Astrocyte (in vitro differentiated cells and primary cell): ENCODE measurements at regions not wholly inside any gene's neighbourhood (a gene's known extent, or its start where the extent isn't known, plus 50 kb on each side); places are given as distances from the start of the nearest gene placed in this dataset.

Experiments
- DNase-seq: peaks from one replicate; pipeline ENCODE4 v3.0.0-alpha.2; 2010; ENCODE audit warnings: low read depth
- FAIRE-seq: peaks from 2 replicates; lab custom pipeline; 2011; peaks lifted over from hg19 to GRCh38; lab: Jason Lieb, UNC
- H2AFZ ChIP-seq: 2 replicates; pipeline ENCODE4 v1.6.0; 2012; ENCODE audit warnings: low read depth, low read length, inconsistent platforms
- H3K27ac ChIP-seq: 2 replicates; pipeline ENCODE4 v1.5.1; 2011; ENCODE audit warnings: low read depth, low read length, inconsistent platforms
- H3K27me3 ChIP-seq: 2 replicates; pipeline ENCODE4 v1.6.0; 2011; ENCODE audit warnings: low read length, inconsistent platforms; ENCODE audit not compliant: insufficient read depth
- H3K36me3 ChIP-seq: 2 replicates; pipeline ENCODE4 v1.5.1; 2011; ENCODE audit warnings: low read length, inconsistent platforms; ENCODE audit not compliant: insufficient read depth
- H3K4me1 ChIP-seq: 2 replicates; pipeline ENCODE4 v1.5.1; 2011; ENCODE audit warnings: low read length, inconsistent platforms; ENCODE audit not compliant: insufficient read depth
- H3K4me2 ChIP-seq: 2 replicates; pipeline ENCODE4 v1.6.0; 2012; ENCODE audit warnings: low read length, inconsistent platforms
- H3K4me3 ChIP-seq: 2 replicates; pipeline ENCODE4 v1.5.1; 2011; ENCODE audit warnings: low read depth, mild to moderate bottlenecking, low read length, inconsistent platforms; ENCODE audit not compliant: insufficient read depth
- H3K79me2 ChIP-seq: 2 replicates; pipeline ENCODE4 v1.6.0; 2012; ENCODE audit warnings: mild to moderate bottlenecking, low read length, inconsistent platforms; ENCODE audit not compliant: insufficient read depth
- H3K9ac ChIP-seq: 2 replicates; pipeline ENCODE4 v1.6.0; 2012; ENCODE audit warnings: mild to moderate bottlenecking, low read length, inconsistent platforms
- H3K9me3 ChIP-seq: 2 replicates; pipeline ENCODE4 v1.5.1; 2012; ENCODE audit warnings: low read depth, mild to moderate bottlenecking, low read length, inconsistent platforms; ENCODE audit not compliant: insufficient read depth
- H4K20me1 ChIP-seq: 2 replicates; pipeline ENCODE4 v1.6.0; 2012; ENCODE audit warnings: low read length, inconsistent platforms; ENCODE audit not compliant: insufficient read depth
- H3K27ac Mint-ChIP-seq: one replicate; pipeline ENCODE4 v1.8.0; 2021; ENCODE audit warnings: mild to moderate bottlenecking, mixed read lengths; ENCODE audit not compliant: unreplicated experiment
- H3K27me3 Mint-ChIP-seq: one replicate; pipeline ENCODE4 v1.8.0; 2021; ENCODE audit warnings: low read depth, mixed read lengths; ENCODE audit not compliant: unreplicated experiment
- H3K36me3 Mint-ChIP-seq: one replicate; pipeline ENCODE4 v1.8.0; 2021; ENCODE audit warnings: low read depth, mixed read lengths; ENCODE audit not compliant: unreplicated experiment
- H3K4me1 Mint-ChIP-seq: one replicate; pipeline ENCODE4 v1.8.0; 2021; ENCODE audit warnings: low read depth, mixed read lengths; ENCODE audit not compliant: unreplicated experiment
- H3K4me3 Mint-ChIP-seq: one replicate; pipeline ENCODE4 v1.8.0; 2021; ENCODE audit warnings: mild to moderate bottlenecking, moderate library complexity, mixed read lengths; ENCODE audit not compliant: unreplicated experiment
- H3K9me3 Mint-ChIP-seq: one replicate; pipeline ENCODE4 v1.8.0; 2021; ENCODE audit warnings: mild to moderate bottlenecking, mixed read lengths; ENCODE audit not compliant: unreplicated experiment
- CTCF ChIP-seq: IDR thresholded peaks from 2 replicates; pipeline ENCODE4 v1.5.1; 2011; ENCODE audit warnings: low read depth, mild to moderate bottlenecking, inconsistent platforms, low read length, moderate library complexity; ENCODE audit not compliant: insufficient read depth
- EZH2 ChIP-seq: IDR thresholded peaks from 2 replicates; pipeline ENCODE4 v1.6.1; 2012; ENCODE audit warnings: mild to moderate bottlenecking, low read length, inconsistent platforms; ENCODE audit not compliant: insufficient read depth

DNA sequence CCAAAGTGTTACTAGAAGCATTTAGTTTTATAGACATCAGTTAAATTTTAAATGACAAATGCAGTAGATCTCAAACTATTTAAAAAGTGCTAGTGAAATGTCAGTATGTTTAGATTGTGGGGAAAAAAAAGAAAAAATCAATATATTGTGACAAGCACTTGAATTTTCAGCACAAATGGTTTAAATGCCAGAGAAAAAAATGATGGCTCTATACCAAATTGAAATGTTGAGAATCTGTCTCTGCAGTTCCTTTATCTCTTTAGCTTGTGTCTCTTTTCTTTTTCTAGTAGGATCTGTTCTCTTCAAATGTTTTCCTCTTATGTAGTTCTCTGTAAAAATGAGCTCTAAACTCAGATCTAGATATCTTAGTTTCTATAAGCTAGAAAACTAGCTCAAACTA, 682.6 kb upstream of the GCFC2 start:
- H3K9ac ChIP-seq = no peak overlapping the region

GRCh38 chr2:76391678-76392077, 681.0 kb upstream of the GCFC2 start:
- Histone ChIP-seq H3K9me3 (peaks cover 3% of the 10 kb centered on the region), H3K4me3 (no peak overlapping the region), H3K27me3 (no peaks in the 10 kb centered on the region), H3K79me2 (no peaks in the 10 kb centered on the region), H3K36me3 (no peaks in the 10 kb centered on the region), H3K27ac (no peak overlapping the region), H3K4me1 (no peaks in the 10 kb centered on the region), H3K4me2 (no peak overlapping the region), H3K9ac (no peak overlapping the region), H4K20me1 (no peaks in the 10 kb centered on the region), H2AFZ (no peak overlapping the region)
- H3K9me3 Mint-ChIP-seq = peaks cover 4% of the 10 kb centered on the region
- H3K36me3 Mint-ChIP-seq = no peaks in the 10 kb centered on the region
- no peak overlapping the region for H3K4me3 Mint-ChIP-seq
- no peak overlapping the region for H3K27ac Mint-ChIP-seq
- DNase-seq (no peak), FAIRE-seq (no peak)
- TF ChIP-seq EZH2 (no peak), CTCF (no peak)
- H3K27me3 Mint-ChIP-seq = no peaks in the 10 kb centered on the region
- no peaks in the 10 kb centered on the region for H3K4me1 Mint-ChIP-seq

More for the DNA sequence above, 682.6 kb upstream of the GCFC2 start:
- Histone ChIP-seq H3K27me3 (no peaks in the 10 kb centered on the region), H3K27ac (no peak overlapping the region), H3K4me1 (no peaks in the 10 kb centered on the region), H3K79me2 (no peaks in the 10 kb centered on the region), H3K4me2 (no peak overlapping the region), H2AFZ (no peak overlapping the region), H3K9me3 (peaks cover 3% of the 10 kb centered on the region), H3K4me3 (no peak overlapping the region), H3K36me3 (no peaks in the 10 kb centered on the region), H4K20me1 (no peaks in the 10 kb centered on the region)
- H3K4me3 Mint-ChIP-seq = no peak overlapping the region
- H3K27ac Mint-ChIP-seq = no peak overlapping the region
- H3K9me3 Mint-ChIP-seq = no peaks in the 10 kb centered on the region
- DNase-seq (no peak), FAIRE-seq (no peak)
- H3K27me3 Mint-ChIP-seq = no peaks in the 10 kb centered on the region
- TF ChIP-seq EZH2 = no peak
- no peak for TF ChIP-seq CTCF
- H3K4me1 Mint-ChIP-seq = no peaks in the 10 kb centered on the region
- H3K36me3 Mint-ChIP-seq = no peaks in the 10 kb centered on the region

GRCh38 chr2:76387294-76387693, 676.6 kb upstream of the GCFC2 start:
- Histone ChIP-seq H3K27me3 (no peaks in the 10 kb centered on the region), H3K9me3 (peaks cover 3% of the 10 kb centered on the region), H3K4me3 (no peak overlapping the region), H3K27ac (no peak overlapping the region), H3K79me2 (no peaks in the 10 kb centered on the region), H3K4me2 (no peak overlapping the region), H3K36me3 (no peaks in the 10 kb centered on the region), H3K9ac (no peak overlapping the region), H3K4me1 (no peaks in the 10 kb centered on the region), H4K20me1 (no peaks in the 10 kb centered on the region), H2AFZ (no peak overlapping the region)
- TF ChIP-seq EZH2 (no peak), CTCF (no peak)
- Mint-ChIP-seq H3K36me3 (no peaks in the 10 kb centered on the region), H3K4me1 (no peaks in the 10 kb centered on the region), H3K27me3 (no peaks in the 10 kb centered on the region), H3K27ac (no peak overlapping the region), H3K4me3 (no peak overlapping the region), H3K9me3 (peaks cover 4% of the 10 kb centered on the region)
- FAIRE-seq (no peak), DNase-seq (no peak)
